ENCODE measurements at regions not wholly inside any gene's neighbourhood (a gene's known extent, or its start where the extent isn't known, plus 50 kb on each side); places are given as distances from the start of the nearest gene placed in this dataset.

GRCh38 chr20:39878809-39879208 is 810.2 kb downstream of the MAFB start:
- no peak for DNase-seq (ENCODE audit: low spot score)

GRCh38 chr20:39878320-39878719 is 810.7 kb downstream of the MAFB start:
- no peak for DNase-seq (ENCODE audit: low spot score)

- DNase-seq (ENCODE audit: low spot score): no peak
Observed at GRCh38 chr20:39877788-39878187, 811.2 kb downstream of the MAFB start.

- no peak for DNase-seq (ENCODE audit: low spot score)
Observed at GRCh38 chr20:39876976-39877635, 811.9 kb downstream of the MAFB start.

GRCh38 chr20:39875492-39876110 is 813.4 kb downstream of the MAFB start:
- no peak for DNase-seq (ENCODE audit: low spot score)

- DNase-seq (ENCODE audit: low spot score): no peak
Observed at GRCh38 chr20:39874049-39874893, 814.8 kb downstream of the MAFB start.

GRCh38 chr20:39873286-39873685 is 815.8 kb downstream of the MAFB start:
- no peak for DNase-seq (ENCODE audit: low spot score)

GRCh38 chr20:39871013-39871412 is 818.0 kb downstream of the MAFB start:
- no peak for DNase-seq (ENCODE audit: low spot score)

GRCh38 chr20:39865446-39865845 is 823.6 kb downstream of the MAFB start:
- DNase-seq (ENCODE audit: low spot score): no peak

GRCh38 chr20:39862470-39862891 is 826.6 kb downstream of the MAFB start:
- DNase-seq (ENCODE audit: low spot score): no peak

- no peak for DNase-seq (ENCODE audit: low spot score)
Observed at GRCh38 chr20:39861381-39861780, 827.7 kb downstream of the MAFB start.

GRCh38 chr20:39857835-39858234 is 831.2 kb downstream of the MAFB start:
- no peak for DNase-seq (ENCODE audit: low spot score)

GRCh38 chr20:39857187-39857586 is 831.8 kb downstream of the MAFB start:
- DNase-seq (ENCODE audit: low spot score): no peak

- no peak for DNase-seq (ENCODE audit: low spot score)
Observed at GRCh38 chr20:39855799-39856198, 833.2 kb downstream of the MAFB start.

- DNase-seq (ENCODE audit: low spot score): no peak
Observed at GRCh38 chr20:39855056-39855455, 834.0 kb downstream of the MAFB start.

GRCh38 chr20:39853636-39854035 is 835.4 kb downstream of the MAFB start:
- DNase-seq (ENCODE audit: low spot score): no peak

- no peak for DNase-seq (ENCODE audit: low spot score)
Observed at GRCh38 chr20:39853050-39853449, 836.0 kb downstream of the MAFB start.

- no peak for DNase-seq (ENCODE audit: low spot score)
Observed at GRCh38 chr20:39851459-39851858, 837.6 kb downstream of the MAFB start.

- no peak for DNase-seq (ENCODE audit: low spot score)
Observed at GRCh38 chr20:39850821-39851330, 838.2 kb downstream of the MAFB start.

GRCh38 chr20:39850246-39850645 is 838.8 kb downstream of the MAFB start:
- no peak for DNase-seq (ENCODE audit: low spot score)

- peak; percentile 92 for DNase-seq (ENCODE audit: low spot score)
Observed at GRCh38 chr20:39849664-39850063, 839.4 kb downstream of the MAFB start.

- no peak for DNase-seq (ENCODE audit: low spot score)
Observed at GRCh38 chr20:39849171-39849570, 839.9 kb downstream of the MAFB start.

Data from mesenteric fat pad (tissue), 1 donor.